ENCODE measurements at regions not wholly inside any gene's neighbourhood (a gene's known extent, or its start where the extent isn't known, plus 50 kb on each side); places are given as distances from the start of the nearest gene placed in this dataset.

GRCh38 chr1:172755099-172755498, 96.2 kb downstream of the FASLG start:
- Histone ChIP-seq H3K4me3 (ENCODE audit: low read depth, low read length) (no peak overlapping the region), H3K36me3 (replicated peaks) (no peaks in the 10 kb centered on the region), H3K27me3 (replicated peaks) (no peaks in the 10 kb centered on the region), H3K27ac (no peak overlapping the region)
- DNase-seq, result no peak
- TF ChIP-seq CTCF (IDR thresholded peaks at IDR 0.05; ENCODE audit: low read depth, low read length, missing control alignments), result no peak
- in situ Hi-C loops (cut with HindIII; ENCODE audit: low pct_ligation_motif_present, low sequenced_read_pairs), result loop anchor here (25.0 kb wide), 1 partner anchor 457 kb away; the partner anchor contains the start of gene TNFSF4

- H3K27ac ChIP-seq, result no peak overlapping the region
- no peaks in the 10 kb centered on the region for H3K36me3 ChIP-seq (replicated peaks)
- H3K27me3 ChIP-seq (replicated peaks), result no peaks in the 10 kb centered on the region
- in situ Hi-C loops (cut with HindIII; ENCODE audit: low pct_ligation_motif_present, low sequenced_read_pairs), result loop anchor here (25.0 kb wide), 1 partner anchor 456 kb away; the partner anchor contains the start of gene TNFSF4
- DNase-seq, result no peak
- no peak for TF ChIP-seq CTCF (IDR thresholded peaks at IDR 0.05; ENCODE audit: low read depth, low read length, missing control alignments)
- H3K4me3 ChIP-seq (ENCODE audit: low read depth, low read length), result no peak overlapping the region
Observed at GRCh38 chr1:172756024-172756423, 97.1 kb downstream of the FASLG start.

- DNase-seq, result no peak
- H3K4me3 ChIP-seq (ENCODE audit: low read depth, low read length), result no peak overlapping the region
Observed at GRCh38 chr1:172758259-172758658, 99.4 kb downstream of the FASLG start.

GRCh38 chr1:172760121-172760520, 101.2 kb downstream of the FASLG start:
- Histone ChIP-seq H3K4me3 (ENCODE audit: low read depth, low read length) (no peak overlapping the region), H3K36me3 (replicated peaks) (no peaks in the 10 kb centered on the region), H3K27ac (no peak overlapping the region), H3K27me3 (replicated peaks) (no peaks in the 10 kb centered on the region)
- no peak for DNase-seq
- TF ChIP-seq CTCF (IDR thresholded peaks at IDR 0.05; ENCODE audit: low read depth, low read length, missing control alignments), result no peak
- in situ Hi-C loops (cut with HindIII; ENCODE audit: low pct_ligation_motif_present, low sequenced_read_pairs), result loop anchor here (25.0 kb wide), 1 partner anchor 452 kb away; the partner anchor contains the start of gene TNFSF4

More at GRCh38 chr1:172758259-172758658, 99.4 kb downstream of the FASLG start:
- no peak for TF ChIP-seq CTCF (IDR thresholded peaks at IDR 0.05; ENCODE audit: low read depth, low read length, missing control alignments)
- in situ Hi-C loops (cut with HindIII; ENCODE audit: low pct_ligation_motif_present, low sequenced_read_pairs), result loop anchor here (25.0 kb wide), 1 partner anchor 454 kb away; the partner anchor contains the start of gene TNFSF4
- Histone ChIP-seq H3K27me3 (replicated peaks) (no peaks in the 10 kb centered on the region), H3K36me3 (replicated peaks) (no peaks in the 10 kb centered on the region), H3K27ac (no peak overlapping the region)

GRCh38 chr1:172761581-172762486, 102.9 kb downstream of the FASLG start:
- peak overlapping the region; percentile 62 for H3K27ac ChIP-seq
- H3K4me3 ChIP-seq (ENCODE audit: low read depth, low read length), result no peak overlapping the region
- no peak for TF ChIP-seq CTCF (IDR thresholded peaks at IDR 0.05; ENCODE audit: low read depth, low read length, missing control alignments)
- in situ Hi-C loops (cut with HindIII; ENCODE audit: low pct_ligation_motif_present, low sequenced_read_pairs), result loop anchor here (25.0 kb wide), 1 partner anchor 450 kb away; the partner anchor contains the start of gene TNFSF4
- no peaks in the 10 kb centered on the region for H3K27me3 ChIP-seq (replicated peaks)
- H3K36me3 ChIP-seq (replicated peaks), result no peaks in the 10 kb centered on the region
- peak; percentile 26 for DNase-seq
